ENCODE measurements at regions not wholly inside any gene's neighbourhood (a gene's known extent, or its start where the extent isn't known, plus 50 kb on each side); places are given as distances from the start of the nearest gene placed in this dataset.

DNA sequence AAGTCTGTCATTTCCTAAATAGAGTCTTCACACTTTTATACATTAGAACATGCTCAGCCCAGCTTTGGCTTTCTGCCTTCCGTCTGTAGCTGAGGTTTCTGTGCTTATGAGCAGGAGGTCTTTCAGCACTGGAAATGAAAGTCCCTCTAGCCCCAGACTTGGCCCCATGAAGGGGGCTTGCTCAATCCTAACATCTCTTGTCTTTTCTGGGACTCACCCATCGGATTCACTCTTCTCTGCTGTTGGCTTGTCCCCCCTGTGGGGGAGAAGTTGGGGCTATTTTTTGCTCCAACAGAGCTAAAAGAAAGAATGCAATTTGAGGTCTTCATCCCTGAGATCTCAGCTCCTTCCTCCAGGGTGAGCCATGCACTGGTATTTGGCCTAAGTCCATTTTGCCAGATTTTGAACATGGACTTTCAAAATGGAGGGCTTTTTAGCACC is 177.7 kb downstream of the MRPL14 start:
- Mint-ChIP-seq H3K36me3 (ENCODE audit: low read depth) (no peaks in the 10 kb centered on the region), H3K4me3 (ENCODE audit: low read depth) (no peak overlapping the region), H3K27ac (no peak overlapping the region), H3K27me3 (ENCODE audit: low read depth) (peaks cover 7% of the 10 kb centered on the region), H3K4me1 (ENCODE audit: low read depth) (no peaks in the 10 kb centered on the region), H3K9me3 (peaks cover 17% of the 10 kb centered on the region)
- intact Hi-C loops (cut with micrococcal nuclease), result no loop called here
- DNase-seq (ENCODE audit: low spot score), result no peak

DNA sequence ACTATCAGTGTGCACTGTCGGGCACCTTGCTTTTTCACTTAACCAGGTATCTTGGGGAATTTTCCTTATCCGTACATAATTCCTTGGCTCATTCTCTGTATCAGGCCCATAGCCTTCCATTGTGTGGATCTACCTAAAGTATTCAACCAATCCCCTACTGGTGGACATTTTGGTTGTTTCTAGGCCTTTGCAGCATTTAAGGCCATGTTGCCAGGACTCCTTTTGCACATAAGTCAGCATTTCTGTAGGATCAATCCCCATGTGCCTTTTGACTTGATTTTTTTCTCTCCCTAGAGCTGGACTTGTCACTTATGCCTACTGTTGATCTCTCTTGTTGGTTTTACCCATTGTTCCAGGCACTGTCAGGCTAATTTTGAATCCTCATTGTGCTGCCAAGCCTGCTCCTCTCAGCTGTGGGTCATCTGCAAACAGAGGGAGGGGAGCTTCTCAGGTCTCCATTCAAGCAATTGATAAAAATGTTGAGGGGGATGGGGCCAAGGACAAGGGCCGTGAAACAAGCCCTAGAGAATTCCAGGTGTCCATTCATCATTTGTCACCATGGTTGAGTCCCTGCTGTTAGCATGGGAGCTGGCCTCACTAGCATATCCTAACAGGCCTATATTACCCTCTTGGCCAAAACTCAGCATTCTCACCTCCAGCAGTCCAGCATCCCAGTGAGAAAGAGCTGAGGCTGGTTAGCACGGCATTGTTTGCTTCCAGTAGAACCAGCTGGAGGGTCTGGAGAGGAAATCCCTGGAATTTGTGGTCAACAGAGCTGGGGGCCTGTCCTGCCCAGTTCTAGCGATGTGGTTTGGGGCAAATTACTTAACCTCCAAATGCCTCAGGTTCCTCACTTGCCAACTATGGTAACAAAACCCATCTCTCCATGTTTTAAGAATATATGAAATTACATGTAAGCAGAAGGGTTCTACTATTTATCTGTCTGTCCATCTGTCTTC is 178.4 kb downstream of the MRPL14 start:
- peaks cover 21% of the 10 kb centered on the region for H3K9me3 Mint-ChIP-seq
- intact Hi-C loops (cut with micrococcal nuclease), result no loop called here
- H3K4me1 Mint-ChIP-seq (ENCODE audit: low read depth), result no peaks in the 10 kb centered on the region

DNA sequence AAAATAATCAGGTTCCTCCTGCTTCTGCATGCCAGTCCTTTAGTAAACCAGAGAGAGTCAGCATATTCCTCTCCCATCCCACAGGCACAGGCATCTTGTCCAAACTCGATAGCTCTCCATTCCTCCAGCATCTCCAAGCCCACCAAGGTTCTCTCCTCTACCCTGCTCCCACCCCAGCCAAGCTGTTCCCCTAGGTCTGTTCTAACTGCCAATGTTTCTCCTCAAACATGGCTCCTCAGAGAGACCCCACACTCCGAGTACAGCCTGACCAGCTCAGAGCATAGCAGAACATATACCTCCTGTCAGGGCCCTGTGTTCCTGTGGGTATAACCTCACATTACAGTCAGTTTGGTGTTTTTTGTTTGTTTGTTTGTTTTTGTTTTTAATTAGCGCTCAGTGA is 177.8 kb downstream of the VEGFA start:
- Mint-ChIP-seq H3K27ac (no peak overlapping the region), H3K4me1 (ENCODE audit: low read depth) (no peaks in the 10 kb centered on the region), H3K4me3 (ENCODE audit: low read depth) (no peak overlapping the region), H3K36me3 (ENCODE audit: low read depth) (no peaks in the 10 kb centered on the region), H3K9me3 (peaks cover 21% of the 10 kb centered on the region), H3K27me3 (ENCODE audit: low read depth) (peaks cover 7% of the 10 kb centered on the region)
- intact Hi-C loops (cut with micrococcal nuclease), result no loop called here
- DNase-seq (ENCODE audit: low spot score), result no peak

More for the DNA sequence above, 178.4 kb downstream of the MRPL14 start:
- no peak overlapping the region for H3K4me3 Mint-ChIP-seq (ENCODE audit: low read depth)
- DNase-seq (ENCODE audit: low spot score), result no peak
- no peaks in the 10 kb centered on the region for H3K36me3 Mint-ChIP-seq (ENCODE audit: low read depth)
- H3K27ac Mint-ChIP-seq, result no peak overlapping the region
- H3K27me3 Mint-ChIP-seq (ENCODE audit: low read depth), result peaks cover 7% of the 10 kb centered on the region

DNA sequence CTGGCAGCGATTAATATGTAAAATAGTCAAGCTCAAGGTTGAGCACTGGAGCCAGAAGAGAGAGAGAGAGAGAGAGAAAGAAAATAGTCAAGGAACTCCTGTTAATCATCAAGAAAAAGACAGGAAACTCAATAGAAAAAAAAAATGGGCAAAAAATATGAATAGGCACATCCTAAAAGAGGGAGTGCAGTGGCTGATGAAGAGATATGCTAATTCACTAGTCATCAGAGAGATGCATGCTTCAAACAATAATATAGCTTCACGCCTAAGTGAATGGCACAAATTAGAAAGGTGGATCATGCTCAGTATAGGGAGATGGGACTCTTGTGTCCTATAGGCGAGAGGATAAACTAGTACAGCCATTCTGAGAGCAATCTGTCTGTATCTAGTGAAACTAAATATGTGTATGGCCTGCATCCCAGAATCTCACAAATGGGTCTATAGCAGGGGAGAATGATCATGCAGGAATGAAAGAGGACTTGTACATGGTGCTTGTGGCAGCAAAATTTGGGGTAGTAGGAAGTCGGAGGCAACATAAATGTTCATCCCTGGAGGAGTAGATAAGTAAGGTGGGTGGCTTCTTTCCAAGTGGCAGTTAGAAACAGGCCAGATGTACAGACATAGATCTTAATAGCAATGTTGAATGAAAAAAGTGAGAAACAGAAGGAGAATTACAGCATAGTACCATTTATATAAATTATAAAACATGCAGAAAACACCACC is 176.8 kb downstream of the VEGFA start:
- no peaks in the 10 kb centered on the region for H3K36me3 Mint-ChIP-seq (ENCODE audit: low read depth)
- peaks cover 21% of the 10 kb centered on the region for H3K9me3 Mint-ChIP-seq
- no peak overlapping the region for H3K4me3 Mint-ChIP-seq (ENCODE audit: low read depth)
- no peak overlapping the region for H3K27ac Mint-ChIP-seq
- peaks cover 7% of the 10 kb centered on the region for H3K27me3 Mint-ChIP-seq (ENCODE audit: low read depth)
- no peaks in the 10 kb centered on the region for H3K4me1 Mint-ChIP-seq (ENCODE audit: low read depth)
- DNase-seq (ENCODE audit: low spot score), result no peak
- intact Hi-C loops (cut with micrococcal nuclease), result no loop called here

DNA sequence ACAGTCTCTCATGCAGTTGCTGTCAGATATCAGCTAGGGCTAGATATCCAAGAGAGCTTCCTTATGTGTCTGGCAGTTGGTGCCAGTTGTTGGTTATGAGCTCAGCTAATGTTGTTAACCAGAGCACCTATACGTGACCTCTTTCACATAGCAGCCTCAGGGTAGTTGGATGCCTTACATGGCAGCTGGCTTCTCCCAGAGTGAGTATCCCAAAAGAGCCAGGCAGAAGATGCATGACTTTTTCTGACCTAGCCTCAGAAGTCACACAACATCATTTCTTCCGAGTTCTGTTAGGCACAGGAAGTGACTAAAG is 175.7 kb downstream of the VEGFA start:
- no peaks in the 10 kb centered on the region for H3K4me1 Mint-ChIP-seq (ENCODE audit: low read depth)
- intact Hi-C loops (cut with micrococcal nuclease), result no loop called here
- H3K9me3 Mint-ChIP-seq, result peaks cover 21% of the 10 kb centered on the region
- no peak for DNase-seq (ENCODE audit: low spot score)
- no peaks in the 10 kb centered on the region for H3K36me3 Mint-ChIP-seq (ENCODE audit: low read depth)
- H3K4me3 Mint-ChIP-seq (ENCODE audit: low read depth), result no peak overlapping the region
- peaks cover 7% of the 10 kb centered on the region for H3K27me3 Mint-ChIP-seq (ENCODE audit: low read depth)
- H3K27ac Mint-ChIP-seq, result no peak overlapping the region

DNA sequence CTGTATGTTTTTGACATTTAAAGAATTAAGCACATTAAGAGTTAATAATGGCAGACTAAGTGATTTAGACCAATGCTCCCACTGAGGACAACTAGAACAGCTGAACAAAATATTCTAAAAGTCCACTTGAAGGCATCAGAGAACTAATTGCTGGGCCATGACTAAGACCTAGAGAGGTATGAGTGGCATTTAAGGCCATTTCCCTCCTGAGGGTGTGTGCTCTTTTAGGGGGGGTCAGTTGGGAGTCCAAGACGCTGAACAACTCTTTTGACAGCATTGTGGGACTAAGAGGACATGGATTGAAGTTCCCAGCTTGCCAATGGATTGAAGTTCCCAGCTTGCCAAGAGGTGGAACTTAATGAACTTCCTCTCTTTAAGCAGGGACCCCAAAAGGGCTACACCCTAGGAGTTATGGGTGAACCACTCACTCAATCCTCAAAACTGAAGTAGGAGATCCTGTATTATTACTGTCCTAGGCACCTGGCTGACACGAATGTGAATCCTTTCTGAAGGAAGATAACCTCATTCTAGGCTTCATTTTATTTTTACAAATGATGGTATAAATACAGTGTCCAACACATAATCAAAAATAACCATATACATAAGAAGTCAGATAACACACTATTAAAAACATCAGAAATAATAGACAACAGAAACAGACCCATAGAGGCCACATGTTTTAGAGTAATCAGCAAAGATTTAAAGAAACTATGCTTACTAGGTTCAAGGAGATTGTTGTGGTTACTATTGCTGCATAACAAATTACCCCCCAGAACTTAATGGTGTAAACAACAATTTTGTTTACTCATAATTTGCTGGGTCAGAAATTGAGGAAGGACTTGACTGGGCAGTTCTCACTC is 175.1 kb downstream of the VEGFA start:
- H3K4me3 Mint-ChIP-seq (ENCODE audit: low read depth), result no peak overlapping the region
- no peaks in the 10 kb centered on the region for H3K4me1 Mint-ChIP-seq (ENCODE audit: low read depth)
- H3K27ac Mint-ChIP-seq, result no peak overlapping the region
- peaks cover 7% of the 10 kb centered on the region for H3K27me3 Mint-ChIP-seq (ENCODE audit: low read depth)
- H3K9me3 Mint-ChIP-seq, result peaks cover 21% of the 10 kb centered on the region
- intact Hi-C loops (cut with micrococcal nuclease), result no loop called here
- no peak for DNase-seq (ENCODE audit: low spot score)
- H3K36me3 Mint-ChIP-seq (ENCODE audit: low read depth), result no peaks in the 10 kb centered on the region

DNA sequence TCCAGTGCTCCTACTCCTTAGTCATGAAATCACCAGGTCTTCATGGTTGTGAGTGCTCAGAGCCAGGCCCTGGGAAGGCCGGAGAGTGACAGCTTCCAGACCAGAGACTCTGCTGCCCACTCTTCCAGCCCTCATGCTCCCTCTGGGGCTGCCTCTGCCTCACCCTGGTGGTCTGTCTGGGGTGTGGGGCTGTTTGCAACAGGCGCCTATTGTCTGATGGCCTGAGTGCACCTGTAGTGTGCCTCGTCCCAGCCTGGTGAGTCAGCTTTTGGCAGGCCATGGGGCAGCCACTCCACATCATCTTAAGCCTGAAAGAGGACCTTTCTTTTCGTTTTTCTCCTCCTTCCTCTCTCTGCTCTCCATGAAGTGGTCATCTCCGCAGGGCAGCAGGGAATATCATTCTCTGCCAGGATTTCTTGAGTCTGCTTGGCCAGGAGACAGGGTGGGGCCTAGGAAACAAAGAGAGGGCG is 173.8 kb downstream of the VEGFA start:
- intact Hi-C loops (cut with micrococcal nuclease), result no loop called here
- H3K27me3 Mint-ChIP-seq (ENCODE audit: low read depth), result peaks cover 7% of the 10 kb centered on the region
- peaks cover 21% of the 10 kb centered on the region for H3K9me3 Mint-ChIP-seq
- H3K27ac Mint-ChIP-seq, result no peak overlapping the region
- H3K4me1 Mint-ChIP-seq (ENCODE audit: low read depth), result no peaks in the 10 kb centered on the region
- DNase-seq (ENCODE audit: low spot score), result no peak
- no peaks in the 10 kb centered on the region for H3K36me3 Mint-ChIP-seq (ENCODE audit: low read depth)
- H3K4me3 Mint-ChIP-seq (ENCODE audit: low read depth), result no peak overlapping the region

DNA sequence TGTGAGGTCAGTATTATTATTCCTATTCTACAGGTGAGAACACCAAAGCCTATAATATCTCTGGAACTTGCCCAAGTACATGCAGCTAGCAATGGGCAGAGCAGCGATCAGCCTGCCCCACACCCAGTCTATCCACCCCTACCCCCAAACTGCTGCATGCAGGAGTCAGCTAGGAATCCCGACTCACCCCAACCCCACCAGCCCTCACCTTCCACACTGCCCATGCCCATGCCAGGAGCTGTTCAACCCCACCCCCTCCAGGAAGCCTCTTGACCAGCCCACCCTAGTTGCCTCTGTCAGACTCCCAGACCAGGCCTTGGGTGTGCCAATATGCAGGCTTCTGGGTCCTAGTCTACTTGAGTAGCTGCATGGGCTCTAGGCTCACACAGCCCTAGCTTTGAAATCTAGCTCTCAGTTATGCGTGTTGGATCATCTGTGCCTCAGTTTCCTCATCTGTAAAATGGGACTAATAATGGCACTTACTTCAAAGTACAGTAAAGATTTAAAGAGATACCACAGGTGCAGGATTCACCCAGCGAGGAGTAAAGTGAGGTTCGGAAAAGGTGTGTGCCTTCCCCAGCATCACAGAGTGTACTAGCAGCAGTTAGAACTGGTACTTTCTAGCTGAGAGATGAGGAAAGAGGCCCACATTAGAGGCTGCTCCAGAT is 173.2 kb downstream of the VEGFA start:
- no peak overlapping the region for H3K4me3 Mint-ChIP-seq (ENCODE audit: low read depth)
- peaks cover 7% of the 10 kb centered on the region for H3K27me3 Mint-ChIP-seq (ENCODE audit: low read depth)
- no peaks in the 10 kb centered on the region for H3K4me1 Mint-ChIP-seq (ENCODE audit: low read depth)
- no peak for DNase-seq (ENCODE audit: low spot score)
- no peak overlapping the region for H3K27ac Mint-ChIP-seq
- intact Hi-C loops (cut with micrococcal nuclease), result no loop called here
- peaks cover 21% of the 10 kb centered on the region for H3K9me3 Mint-ChIP-seq
- no peaks in the 10 kb centered on the region for H3K36me3 Mint-ChIP-seq (ENCODE audit: low read depth)

DNA sequence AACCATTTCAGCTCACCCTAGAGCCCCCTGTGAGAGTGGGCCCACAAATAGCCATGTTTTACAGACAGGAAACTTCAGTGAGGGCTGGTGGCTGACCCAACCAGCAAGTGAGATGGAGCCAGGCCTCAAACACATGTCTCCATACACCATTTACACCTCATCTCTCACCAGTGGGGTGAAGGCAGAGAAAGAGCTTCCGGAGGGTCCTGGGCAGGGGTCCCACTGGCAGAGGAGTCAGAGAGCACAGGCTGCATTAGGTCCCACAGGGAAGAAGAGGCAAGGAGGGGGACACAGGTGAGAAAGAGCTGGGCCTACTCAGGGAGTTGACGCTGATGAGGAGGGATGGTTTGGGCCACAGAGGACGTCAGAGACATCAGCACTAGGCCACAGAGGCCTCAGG is 172.6 kb downstream of the VEGFA start:
- H3K36me3 Mint-ChIP-seq (ENCODE audit: low read depth), result no peaks in the 10 kb centered on the region

DNA sequence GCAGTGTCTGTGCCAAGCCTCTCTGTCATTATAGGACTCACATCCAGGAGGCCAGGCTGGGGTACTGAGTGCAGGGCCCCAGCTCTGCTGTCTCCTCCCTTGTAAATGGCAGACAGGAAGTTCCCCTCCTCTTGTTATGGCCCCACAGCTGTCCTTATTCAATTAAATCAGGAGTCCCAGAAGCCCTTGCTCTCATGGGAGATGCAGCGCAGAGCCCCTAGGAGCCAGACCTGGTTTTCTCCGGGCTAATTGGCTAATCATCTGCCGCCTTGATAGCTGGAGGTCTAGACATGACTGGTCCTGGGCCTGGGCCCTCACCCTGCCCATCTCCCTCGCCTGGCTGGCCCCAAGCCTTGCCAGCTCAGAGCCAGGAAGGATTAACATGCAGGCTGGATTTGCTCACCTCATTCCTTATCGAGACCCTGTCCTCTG is 172.0 kb downstream of the VEGFA start:
- Mint-ChIP-seq H3K4me3 (ENCODE audit: low read depth) (no peak overlapping the region), H3K9me3 (peaks cover 21% of the 10 kb centered on the region), H3K27ac (no peak overlapping the region), H3K4me1 (ENCODE audit: low read depth) (no peaks in the 10 kb centered on the region), H3K36me3 (ENCODE audit: low read depth) (no peaks in the 10 kb centered on the region), H3K27me3 (ENCODE audit: low read depth) (peaks cover 5% of the 10 kb centered on the region)
- intact Hi-C loops (cut with micrococcal nuclease), result no loop called here
- DNase-seq (ENCODE audit: low spot score), result no peak

More for the DNA sequence above, 172.6 kb downstream of the VEGFA start:
- Mint-ChIP-seq H3K9me3 (peaks cover 21% of the 10 kb centered on the region), H3K27ac (no peak overlapping the region), H3K4me3 (ENCODE audit: low read depth) (no peak overlapping the region), H3K27me3 (ENCODE audit: low read depth) (peaks cover 6% of the 10 kb centered on the region), H3K4me1 (ENCODE audit: low read depth) (no peaks in the 10 kb centered on the region)
- intact Hi-C loops (cut with micrococcal nuclease), result no loop called here
- no peak for DNase-seq (ENCODE audit: low spot score)

DNA sequence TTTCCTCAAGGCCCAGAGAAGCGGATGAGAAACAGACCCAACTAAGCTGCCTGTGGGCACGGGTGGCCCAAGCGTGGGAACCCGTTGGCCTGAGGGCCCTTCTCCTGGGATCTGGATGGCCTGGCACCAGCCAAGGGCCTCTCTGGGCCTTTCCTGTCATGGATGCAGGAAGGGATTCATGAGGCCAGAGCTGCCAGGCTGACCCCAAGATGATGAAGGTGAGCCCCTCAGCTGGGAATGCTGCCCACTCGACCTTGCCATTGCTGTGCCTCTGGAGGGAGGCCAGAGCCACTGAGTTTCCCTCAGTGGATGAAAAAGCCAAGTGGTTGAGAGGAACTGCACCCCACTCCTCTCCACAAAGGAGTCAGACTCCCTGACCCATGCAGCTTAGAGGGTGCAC is 171.2 kb downstream of the VEGFA start:
- Mint-ChIP-seq H3K27me3 (ENCODE audit: low read depth) (peaks cover 2% of the 10 kb centered on the region), H3K36me3 (ENCODE audit: low read depth) (no peaks in the 10 kb centered on the region), H3K27ac (no peak overlapping the region), H3K4me3 (ENCODE audit: low read depth) (no peak overlapping the region), H3K4me1 (ENCODE audit: low read depth) (no peaks in the 10 kb centered on the region), H3K9me3 (peaks cover 14% of the 10 kb centered on the region)
- no peak for DNase-seq (ENCODE audit: low spot score)
- intact Hi-C loops (cut with micrococcal nuclease), result no loop called here

DNA sequence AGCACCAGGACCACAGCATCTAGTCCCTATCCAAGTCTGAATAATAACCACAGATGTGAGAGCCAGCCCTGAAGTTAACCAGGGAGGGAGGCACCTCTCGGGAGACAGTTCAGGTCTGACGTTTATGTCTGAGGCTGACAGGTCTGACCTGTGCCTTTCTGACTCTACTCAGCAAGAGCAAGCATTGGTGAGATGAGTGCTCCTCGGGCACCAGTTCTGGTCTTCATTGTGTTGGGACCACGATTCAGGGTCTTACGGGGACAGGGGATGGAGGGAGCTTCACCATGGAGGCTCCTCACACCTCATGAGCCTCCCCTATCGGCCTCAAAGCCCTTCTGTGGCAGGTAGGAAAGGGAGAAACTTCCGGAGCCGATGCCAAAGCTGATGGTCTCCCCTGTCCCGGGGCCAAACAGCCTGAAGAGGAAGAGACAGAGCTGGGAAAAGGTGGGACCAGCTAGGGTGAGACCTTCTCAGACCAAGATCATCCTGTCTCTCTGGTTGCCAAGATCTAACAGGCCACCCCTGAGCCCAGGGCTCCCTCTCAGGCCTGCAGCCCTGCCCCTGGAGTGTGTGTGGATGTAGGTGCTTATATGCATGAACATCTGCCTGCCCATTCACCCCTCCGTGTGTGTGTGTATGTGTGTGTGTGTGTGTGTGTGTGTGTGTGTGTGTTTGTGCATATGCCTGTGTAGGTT is 170.5 kb downstream of the VEGFA start:
- intact Hi-C loops (cut with micrococcal nuclease), result no loop called here

More for the DNA sequence above, 170.5 kb downstream of the VEGFA start:
- Mint-ChIP-seq H3K4me1 (ENCODE audit: low read depth) (no peaks in the 10 kb centered on the region), H3K36me3 (ENCODE audit: low read depth) (no peaks in the 10 kb centered on the region), H3K27me3 (ENCODE audit: low read depth) (peaks cover 2% of the 10 kb centered on the region), H3K4me3 (ENCODE audit: low read depth) (no peak overlapping the region), H3K27ac (no peak overlapping the region), H3K9me3 (peaks cover 14% of the 10 kb centered on the region)
- DNase-seq (ENCODE audit: low spot score), result no peak

All from activated T-helper 2 cell treated with anti-CD3 and anti-CD28 coated beads, Interferon-gamma antibody, Interleukin-2, Interleukin-4, amounts not matched to agents 10 μg/mL and 5 μg/mL and 100 μg/mL, durations not matched to agents 14 hours and 24 hours and 36 hours (primary cell).